GM21515 (cell line): ENCODE measurements at regions not wholly inside any gene's neighbourhood (a gene's known extent, or its start where the extent isn't known, plus 50 kb on each side); places are given as distances from the start of the nearest gene placed in this dataset.

Experiments
- ATAC-seq: cut with Tn5 transposase; IDR thresholded peaks from one replicate; pipeline ENCODE4 v1.9.1; 2021; ENCODE audit not compliant: unreplicated experiment

GRCh38 chr3:124174476-124174875 lies 182.6 kb upstream of the ROPN1 start:
- no peak for ATAC-seq

GRCh38 chr3:124174910-124175874 lies 183.3 kb upstream of the ROPN1 start:
- no peak for ATAC-seq

GRCh38 chr3:124177071-124177470 lies 185.1 kb upstream of the ROPN1 start:
- ATAC-seq: no peak

GRCh38 chr3:124178531-124178930 lies 186.6 kb upstream of the ROPN1 start:
- no peak for ATAC-seq

GRCh38 chr3:124200407-124200806 lies 208.5 kb upstream of the ROPN1 start:
- ATAC-seq: no peak

GRCh38 chr3:124201226-124201625 lies 209.3 kb upstream of the ROPN1 start:
- no peak for ATAC-seq

GRCh38 chr3:124201786-124202185 lies 209.9 kb upstream of the ROPN1 start:
- ATAC-seq: no peak

GRCh38 chr3:124202754-124203153 lies 210.8 kb upstream of the ROPN1 start:
- no peak for ATAC-seq

GRCh38 chr3:124203292-124203691 lies 211.4 kb upstream of the ROPN1 start:
- no peak for ATAC-seq

- ATAC-seq: no peak
Measured at GRCh38 chr3:124206225-124207055, 214.5 kb upstream of the ROPN1 start.

GRCh38 chr3:124207077-124207476 lies 215.2 kb upstream of the ROPN1 start:
- ATAC-seq: no peak

GRCh38 chr3:124207873-124208485 lies 216.1 kb upstream of the ROPN1 start:
- ATAC-seq: peak; percentile 79

GRCh38 chr3:124209426-124209825 lies 217.5 kb upstream of the ROPN1 start:
- no peak for ATAC-seq

GRCh38 chr3:124210899-124211298 lies 219.0 kb upstream of the ROPN1 start:
- no peak for ATAC-seq

GRCh38 chr3:124213641-124214040 lies 221.7 kb upstream of the ROPN1 start:
- no peak for ATAC-seq

GRCh38 chr3:124217542-124217941 lies 225.6 kb upstream of the ROPN1 start:
- ATAC-seq: no peak

- no peak for ATAC-seq
Measured at GRCh38 chr3:124221422-124221821, 229.5 kb upstream of the ROPN1 start.

- no peak for ATAC-seq
Measured at GRCh38 chr3:124223853-124224252, 231.9 kb upstream of the ROPN1 start.

GRCh38 chr3:124227150-124227630 lies 235.3 kb upstream of the ROPN1 start:
- no peak for ATAC-seq

GRCh38 chr3:124229420-124229819 lies 237.5 kb upstream of the ROPN1 start:
- no peak for ATAC-seq

GRCh38 chr3:124229836-124230235 lies 237.9 kb upstream of the ROPN1 start:
- no peak for ATAC-seq
